A549 (cell line): ENCODE measurements at regions not wholly inside any gene's neighbourhood (a gene's known extent, or its start where the extent isn't known, plus 50 kb on each side); places are given as distances from the start of the nearest gene placed in this dataset.

Experiments
- CBX8 ChIP-seq: fragments of 200-600 bp; sonication (generic); IDR thresholded peaks from 2 replicates; pipeline ENCODE4 v1.6.1; 2016
- TF ChIP-seq, protein P1 (sequence below): fragments of 450-650 bp; IDR thresholded peaks from 2 replicates; pipeline ENCODE4 v1.6.1; 2014; ENCODE audit warnings: antibody characterized with exemption

- TF ChIP-seq CBX8: no peak
- TF ChIP-seq, protein P1, sequence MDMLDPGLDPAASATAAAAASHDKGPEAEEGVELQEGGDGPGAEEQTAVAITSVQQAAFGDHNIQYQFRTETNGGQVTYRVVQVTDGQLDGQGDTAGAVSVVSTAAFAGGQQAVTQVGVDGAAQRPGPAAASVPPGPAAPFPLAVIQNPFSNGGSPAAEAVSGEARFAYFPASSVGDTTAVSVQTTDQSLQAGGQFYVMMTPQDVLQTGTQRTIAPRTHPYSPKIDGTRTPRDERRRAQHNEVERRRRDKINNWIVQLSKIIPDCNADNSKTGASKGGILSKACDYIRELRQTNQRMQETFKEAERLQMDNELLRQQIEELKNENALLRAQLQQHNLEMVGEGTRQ: no peak
Observed at GRCh38 chr9:29648132-29648531, 2074.9 kb upstream of the C9orf72 start.
